HepG2 (cell line): ENCODE measurements at regions not wholly inside any gene's neighbourhood (a gene's known extent, or its start where the extent isn't known, plus 50 kb on each side); places are given as distances from the start of the nearest gene placed in this dataset.
A peak's percentile ranks its signal among the peaks of the same experiment; 100 is the strongest.

Source experiments
- BATF2 ChIP-seq: sonication (generic); formaldehyde crosslinking; IDR thresholded peaks from 2 replicates; pipeline ENCODE4 v1.8.0; 2022; ENCODE audit warnings: mild to moderate bottlenecking, missing genetic modification reagents, moderate library complexity
- CHD4 ChIP-seq: fragments of 200-600 bp; sonication (generic); IDR thresholded peaks from 2 replicates; pipeline ENCODE4 v1.7.0; 2017; ENCODE audit warnings: mild to moderate bottlenecking, low read length, borderline replicate concordance
- FOXO1 ChIP-seq: sonication (generic); formaldehyde crosslinking; IDR thresholded peaks from 2 replicates; pipeline ENCODE4 v1.4.0; 2020; ENCODE audit warnings: missing genetic modification reagents
- JUN ChIP-seq: sonication (generic); formaldehyde crosslinking; IDR thresholded peaks from 2 replicates; pipeline ENCODE4 v1.4.0; 2020; ENCODE audit warnings: mild to moderate bottlenecking, missing genetic modification reagents
- KAT2B ChIP-seq: fragments of 150-350 bp; IDR thresholded peaks from 2 replicates; pipeline ENCODE4 v1.6.1; 2014; ENCODE audit warnings: low read depth, low read length, borderline replicate concordance
- KMT2B ChIP-seq: IDR thresholded peaks from 2 replicates; pipeline ENCODE4 v1.6.1; 2016; ENCODE audit warnings: missing genetic modification reagents, missing compliant biosample characterization
- MLLT10 ChIP-seq: sonication (generic); formaldehyde crosslinking; IDR thresholded peaks from 2 replicates; pipeline ENCODE4 v1.4.0; 2020; ENCODE audit warnings: missing genetic modification reagents
- MYPOP ChIP-seq: sonication (generic); formaldehyde crosslinking; IDR thresholded peaks from 2 replicates; pipeline ENCODE4 v1.8.1; 2023; ENCODE audit warnings: mild to moderate bottlenecking, moderate library complexity, missing genetic modification reagents
- MZF1 ChIP-seq: sonication (generic); formaldehyde crosslinking; IDR thresholded peaks from 2 replicates; pipeline ENCODE4 v1.8.1; 2023; ENCODE audit warnings: mild to moderate bottlenecking, missing genetic modification reagents, borderline replicate concordance
- PLRG1 ChIP-seq: fragments of 450-650 bp; conservative IDR thresholded peaks from 2 replicates; pipeline ENCODE4 v1.6.1; 2016
- PREB ChIP-seq: sonication (generic); formaldehyde crosslinking; IDR thresholded peaks from 2 replicates; pipeline ENCODE4 v1.4.0; 2020; ENCODE audit warnings: missing genetic modification reagents
- SKI ChIP-seq: fragments of 450-650 bp; IDR thresholded peaks from one replicate; pipeline ENCODE4 v1.6.1; 2018; ENCODE audit warnings: mild to moderate bottlenecking; ENCODE audit not compliant: partially characterized antibody
- ZBTB2 ChIP-seq: sonication (generic); formaldehyde crosslinking; IDR thresholded peaks from 2 replicates; pipeline ENCODE4 v1.8.0; 2022; ENCODE audit warnings: low read depth, missing genetic modification reagents
- ZNF326 ChIP-seq: sonication (generic); formaldehyde crosslinking; IDR thresholded peaks from 2 replicates; pipeline ENCODE4 v1.4.0; 2020; ENCODE audit warnings: missing genetic modification reagents, borderline replicate concordance
- ZNF468 ChIP-seq: sonication (generic); formaldehyde crosslinking; IDR thresholded peaks from 2 replicates; pipeline ENCODE4 v1.8.0; 2022; ENCODE audit warnings: mild to moderate bottlenecking, moderate library complexity, missing genetic modification reagents
- ZNF512B ChIP-seq: sonication (generic); formaldehyde crosslinking; IDR thresholded peaks from 2 replicates; pipeline ENCODE4 v1.5.1; 2020; ENCODE audit warnings: missing genetic modification reagents, mild to moderate bottlenecking, borderline replicate concordance
- ZNF616 ChIP-seq: sonication (generic); formaldehyde crosslinking; IDR thresholded peaks from 2 replicates; pipeline ENCODE4 v1.5.0; 2020; ENCODE audit warnings: low read depth, mild to moderate bottlenecking, missing genetic modification reagents

- TF ChIP-seq PREB (CRISPR knock-in tag) = no peak
- TF ChIP-seq SKI = peak; percentile 37
- no peak for TF ChIP-seq ZNF468 (CRISPR knock-in tag)
- no peak; the same call in 1 of the 2 replicates for TF ChIP-seq FOXO1 (CRISPR knock-in tag)
- no peak for TF ChIP-seq ZBTB2 (CRISPR knock-in tag)
- TF ChIP-seq MLLT10 (CRISPR knock-in tag) = no peak
- TF ChIP-seq MYPOP (CRISPR knock-in tag) = 0 out of 2 replicates have a peak, but pooled peaks have one; percentile 24
- TF ChIP-seq KMT2B (CRISPR knock-in tag) = peak; percentile 57; the same call in 1 of the 2 replicates
- TF ChIP-seq PLRG1 = no peak
- TF ChIP-seq CHD4 = no peak
- no peak for TF ChIP-seq BATF2 (CRISPR knock-in tag)
- TF ChIP-seq KAT2B = no peak
- TF ChIP-seq ZNF616 = no peak
- no peak for TF ChIP-seq MZF1 (CRISPR knock-in tag)
- no peak for TF ChIP-seq ZNF512B (CRISPR knock-in tag)
- TF ChIP-seq JUN (CRISPR knock-in tag) = no peak
- TF ChIP-seq ZNF326 (CRISPR knock-in tag) = no peak
Observed at GRCh38 chr10:25080880-25081581, 64.6 kb downstream of the THNSL1 start (continued).
